Type B pancreatic cell (in vitro differentiated cells): ENCODE measurements at regions not wholly inside any gene's neighbourhood (a gene's known extent, or its start where the extent isn't known, plus 50 kb on each side); places are given as distances from the start of the nearest gene placed in this dataset.

ENCODE experiments used
- DNase-seq: peaks from one replicate; pipeline ENCODE4 v3.0.0; 2021; ENCODE audit warnings: mixed read lengths; ENCODE audit not compliant: unreplicated experiment; ENCODE audit errors: extremely low spot score
- H3K27ac Mint-ChIP-seq: 2 replicates; pipeline ENCODE4 v1.8.0; 2021; ENCODE audit warnings: mild to moderate bottlenecking, mixed read lengths
- H3K27me3 Mint-ChIP-seq: 2 replicates; pipeline ENCODE4 v1.8.0; 2021; ENCODE audit warnings: mixed read lengths
- H3K36me3 Mint-ChIP-seq: 2 replicates; pipeline ENCODE4 v1.8.0; 2021; ENCODE audit warnings: mixed read lengths
- H3K4me1 Mint-ChIP-seq: one replicate; pipeline ENCODE4 v1.8.0; 2021; ENCODE audit warnings: mixed read lengths; ENCODE audit not compliant: unreplicated experiment
- H3K4me3 Mint-ChIP-seq: 2 replicates; pipeline ENCODE4 v1.8.0; 2021; ENCODE audit warnings: mild to moderate bottlenecking, mixed read lengths
- H3K9me3 Mint-ChIP-seq: 2 replicates; pipeline ENCODE4 v1.8.0; 2021; ENCODE audit warnings: mixed read lengths
- CTCF ChIP-seq: fragments of 200-600 bp; sonication (generic); conservative IDR thresholded peaks from 2 replicates; pipeline ENCODE4 v1.5.0; 2021; ENCODE audit warnings: antibody characterized with exemption, mild to moderate bottlenecking

GRCh38 chr9:113803811-113804589 is 72.1 kb upstream of the ZNF618 start:
- Mint-ChIP-seq H3K27ac (no peak overlapping the region), H3K36me3 (no peaks in the 10 kb centered on the region), H3K4me3 (no peak overlapping the region), H3K27me3 (peaks cover 3% of the 10 kb centered on the region), H3K9me3 (no peaks in the 10 kb centered on the region), H3K4me1 (peaks cover 11% of the 10 kb centered on the region)
- TF ChIP-seq CTCF, result no peak
- peak; percentile 16 for DNase-seq

GRCh38 chr9:113805486-113806132 is 70.5 kb upstream of the ZNF618 start:
- no peak overlapping the region for H3K4me3 Mint-ChIP-seq
- peaks cover 3% of the 10 kb centered on the region for H3K27me3 Mint-ChIP-seq
- peak; percentile 49 for DNase-seq
- H3K9me3 Mint-ChIP-seq, result no peaks in the 10 kb centered on the region
- peaks cover 11% of the 10 kb centered on the region for H3K4me1 Mint-ChIP-seq
- H3K36me3 Mint-ChIP-seq, result no peaks in the 10 kb centered on the region
- no peak for TF ChIP-seq CTCF
- H3K27ac Mint-ChIP-seq, result no peak overlapping the region

- Mint-ChIP-seq H3K4me3 (peak overlapping the region; percentile 19), H3K9me3 (no peaks in the 10 kb centered on the region), H3K27ac (no peak overlapping the region), H3K27me3 (peaks cover 3% of the 10 kb centered on the region), H3K4me1 (peaks cover 11% of the 10 kb centered on the region), H3K36me3 (no peaks in the 10 kb centered on the region)
- DNase-seq, result peak; percentile 68
- peak; percentile 93 for TF ChIP-seq CTCF
These were observed 68.7 kb upstream of the ZNF618 start for GRCh38 chr9:113807173-113808061.

- H3K27ac Mint-ChIP-seq, result no peak overlapping the region
- peaks cover 11% of the 10 kb centered on the region for H3K4me1 Mint-ChIP-seq
- TF ChIP-seq CTCF, result no peak
- H3K4me3 Mint-ChIP-seq, result no peak overlapping the region
- peaks cover 3% of the 10 kb centered on the region for H3K27me3 Mint-ChIP-seq
- no peaks in the 10 kb centered on the region for H3K36me3 Mint-ChIP-seq
- no peaks in the 10 kb centered on the region for H3K9me3 Mint-ChIP-seq
- peak; percentile 20 for DNase-seq
These were observed 67.4 kb upstream of the ZNF618 start for GRCh38 chr9:113808391-113809358.

GRCh38 chr9:113817171-113817570 is 58.9 kb upstream of the ZNF618 start:
- no peaks in the 10 kb centered on the region for H3K9me3 Mint-ChIP-seq
- no peak overlapping the region for H3K27ac Mint-ChIP-seq
- no peak for TF ChIP-seq CTCF
- H3K4me1 Mint-ChIP-seq, result no peaks in the 10 kb centered on the region
- H3K4me3 Mint-ChIP-seq, result no peak overlapping the region
- H3K27me3 Mint-ChIP-seq, result peaks cover 24% of the 10 kb centered on the region
- no peaks in the 10 kb centered on the region for H3K36me3 Mint-ChIP-seq
- no peak for DNase-seq
